ENCODE measurements at regions not wholly inside any gene's neighbourhood (a gene's known extent, or its start where the extent isn't known, plus 50 kb on each side); places are given as distances from the start of the nearest gene placed in this dataset.
A peak's percentile ranks its signal among the peaks of the same experiment; 100 is the strongest.

DNA sequence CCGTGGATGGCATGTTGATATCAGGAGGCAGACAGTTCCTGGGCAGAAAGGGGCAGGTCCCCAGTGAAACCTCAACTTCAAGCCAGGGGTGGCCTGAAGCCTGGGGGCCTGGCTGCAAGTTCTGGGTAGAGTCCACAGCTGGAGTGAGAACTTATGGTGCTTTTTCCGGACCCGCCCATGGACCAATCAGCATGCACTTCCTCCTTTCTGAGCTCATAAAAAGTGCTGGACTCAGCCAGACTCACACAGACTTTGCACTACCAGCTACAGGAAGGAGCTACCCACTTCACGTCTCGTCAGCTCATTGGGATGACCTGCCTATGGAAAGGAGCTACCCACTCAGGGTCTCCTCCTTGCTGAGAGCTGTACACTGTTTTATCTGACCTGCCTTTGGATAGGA is 183.1 kb upstream of the MC4R start:
- DNase-seq = no peak

DNA sequence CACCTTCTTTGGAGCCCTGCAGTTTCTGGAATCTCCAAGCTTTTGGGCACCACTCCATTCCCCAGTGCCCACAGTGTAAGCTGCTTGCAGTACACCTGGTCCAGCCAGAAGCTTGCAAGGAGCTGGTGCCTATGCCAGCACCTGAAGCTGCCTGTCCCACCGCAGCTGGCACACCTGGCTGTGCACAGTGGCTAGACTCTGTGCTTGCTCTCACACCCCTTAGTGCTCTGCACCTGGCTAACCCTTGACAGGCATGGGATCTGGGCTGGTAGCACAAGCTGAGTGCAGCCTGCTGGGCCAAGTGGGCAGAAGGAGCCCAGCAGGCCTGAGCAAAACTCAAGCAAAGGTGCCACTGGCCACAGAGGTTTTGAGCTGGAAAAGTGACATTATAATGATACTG is 183.8 kb upstream of the MC4R start:
- DNase-seq = no peak

DNA sequence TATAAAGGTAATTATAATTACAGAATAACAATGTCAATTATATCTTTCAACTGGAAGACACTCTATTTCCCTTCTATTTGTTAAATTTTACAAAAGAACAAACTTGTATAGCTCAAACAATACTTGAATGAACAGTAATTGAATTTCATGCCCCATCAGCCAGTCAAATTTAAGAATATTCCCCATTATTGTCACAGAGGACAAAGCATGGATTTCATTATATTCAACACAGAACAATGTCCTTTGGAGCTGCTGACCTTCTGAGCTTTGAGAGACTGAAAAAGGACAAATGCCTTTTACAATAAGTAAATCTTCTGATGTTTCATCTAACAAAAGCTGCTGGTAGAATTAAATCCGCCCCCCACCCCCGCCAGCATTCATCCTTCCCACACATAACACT is 187.5 kb upstream of the MC4R start:
- DNase-seq = no peak

DNA sequence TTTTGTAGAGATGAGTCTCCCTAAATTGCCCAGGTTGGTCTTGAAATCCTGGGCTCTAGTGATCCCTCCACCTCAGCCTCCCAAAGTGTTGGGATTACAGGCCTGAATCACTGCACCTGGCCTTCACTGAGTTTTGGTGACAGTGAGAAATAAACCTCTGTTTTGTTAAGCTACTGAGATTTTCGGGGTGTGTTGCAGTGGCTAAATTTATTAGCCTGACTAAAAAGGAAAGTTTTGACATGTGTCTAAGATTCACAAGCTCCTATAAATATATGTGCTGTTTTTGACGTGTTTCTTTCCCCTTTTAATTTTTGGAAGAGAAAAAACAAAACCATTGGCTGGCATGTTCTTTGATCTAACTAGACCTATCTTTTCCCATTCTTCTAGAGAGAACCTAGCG is 190.5 kb upstream of the MC4R start:
- DNase-seq = no peak

DNA sequence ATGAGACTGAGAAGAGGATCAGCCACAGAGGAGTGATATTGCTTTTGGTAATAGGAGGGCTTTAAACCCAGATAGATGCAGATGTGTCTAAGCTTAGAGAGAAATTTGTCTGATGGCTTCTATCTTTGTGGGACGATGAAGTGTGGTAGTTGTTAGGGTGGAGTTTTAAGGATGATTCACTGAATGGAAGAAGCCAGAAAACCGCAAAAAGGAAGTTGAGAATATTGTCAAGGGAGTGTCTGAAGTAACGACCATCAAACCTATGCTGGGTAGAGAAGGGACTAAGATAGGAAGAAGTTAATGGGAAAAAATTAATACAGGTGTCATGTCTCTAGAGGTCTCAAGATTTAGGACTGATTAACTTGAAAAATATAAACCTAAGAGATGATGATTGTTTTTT is 195.6 kb upstream of the MC4R start:
- DNase-seq = no peak

DNA sequence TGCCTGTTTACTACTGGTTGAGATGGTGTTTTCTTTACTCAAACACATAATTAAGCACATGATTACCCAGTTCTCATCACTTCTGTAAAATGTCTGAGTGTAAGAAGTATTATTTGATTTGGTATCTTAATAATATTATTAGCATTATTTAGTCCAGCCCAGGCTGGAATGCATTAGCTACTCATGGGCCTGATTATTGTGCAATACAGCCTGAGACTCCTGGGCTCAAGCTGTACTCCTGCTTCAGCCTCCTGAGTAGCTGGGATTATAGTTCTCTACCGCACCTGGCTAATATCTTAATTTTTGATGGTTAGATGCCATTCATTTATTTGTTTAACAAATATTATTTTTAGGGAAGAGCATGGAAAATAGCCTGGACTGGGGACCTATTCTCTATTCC is 197.6 kb upstream of the MC4R start:
- no peak for DNase-seq

DNA sequence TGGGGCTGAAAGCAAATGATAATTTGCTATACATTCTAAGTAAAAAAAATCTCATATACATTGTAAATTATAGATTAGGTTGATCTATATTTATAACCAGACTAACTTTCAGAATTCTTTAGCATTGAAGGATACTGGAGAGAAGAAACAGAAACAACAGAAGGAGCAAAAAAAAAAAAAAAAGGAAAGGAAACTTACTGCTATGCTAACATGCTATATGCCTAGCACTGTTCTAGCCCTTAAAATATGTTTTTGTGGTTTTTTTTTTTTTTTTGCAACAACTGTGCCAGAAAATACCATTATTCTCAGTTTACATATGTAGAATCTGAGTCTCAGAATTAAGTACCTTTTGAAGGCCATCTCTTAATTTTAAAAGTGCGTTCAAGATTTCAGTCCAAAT is 204.9 kb upstream of the MC4R start:
- no peak for DNase-seq

DNA sequence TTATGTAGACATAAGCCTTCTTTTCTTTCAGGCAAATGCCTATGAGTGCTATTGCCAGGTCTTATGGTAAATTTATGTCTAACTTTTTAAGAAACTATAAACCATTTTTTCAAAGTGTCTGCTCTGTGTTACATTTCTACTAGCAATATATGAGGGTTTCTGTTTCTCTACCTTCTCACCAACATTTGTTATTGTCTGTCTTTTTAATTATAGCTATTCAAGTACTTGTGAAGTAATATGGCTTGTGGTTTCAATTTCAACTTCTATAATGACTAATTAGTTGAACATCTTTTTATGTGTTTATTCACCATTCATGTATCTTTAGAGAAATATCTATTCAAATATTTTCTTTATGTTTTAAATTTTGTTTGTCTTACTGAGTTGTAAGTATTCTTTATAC is 213.1 kb upstream of the MC4R start:
- no peak for DNase-seq

DNA sequence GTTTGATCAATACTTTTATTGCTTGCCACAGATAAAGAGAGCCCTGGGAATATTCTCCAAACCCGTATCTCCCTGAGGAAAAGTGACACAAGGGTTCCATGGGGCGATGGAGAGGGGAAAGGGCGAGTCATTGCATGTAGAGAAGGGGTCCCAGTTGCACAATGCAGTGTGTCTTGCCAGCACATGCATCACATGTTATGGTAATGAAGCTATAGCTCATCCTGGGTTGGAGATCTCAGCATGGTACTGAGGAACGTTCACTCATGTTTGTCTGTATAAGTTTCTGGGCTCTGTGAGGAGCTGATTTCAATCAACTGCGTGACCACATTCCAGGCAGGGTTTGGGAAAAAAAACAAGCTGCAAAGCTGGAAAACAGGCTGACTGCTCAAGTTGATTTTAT is 220.7 kb upstream of the MC4R start:
- no peak for DNase-seq

DNA sequence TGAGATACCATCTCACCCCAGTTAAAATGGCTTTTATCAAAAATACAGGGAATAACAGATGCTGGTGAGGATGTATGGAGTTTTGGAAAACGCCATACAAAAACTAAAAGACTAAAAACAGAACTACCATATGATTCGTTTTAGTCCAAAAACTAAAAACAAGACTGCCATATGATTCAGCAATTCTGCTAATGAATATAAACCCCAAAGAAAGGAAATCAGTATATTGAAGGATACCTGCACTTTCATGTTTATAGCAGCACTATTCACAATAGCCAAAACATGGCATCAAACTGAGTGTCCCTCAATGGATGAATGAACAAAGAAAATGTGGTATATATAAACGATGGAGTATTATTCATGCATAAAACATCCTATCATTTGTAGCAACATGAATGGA is 224.4 kb upstream of the MC4R start:
- no peak for DNase-seq

DNA sequence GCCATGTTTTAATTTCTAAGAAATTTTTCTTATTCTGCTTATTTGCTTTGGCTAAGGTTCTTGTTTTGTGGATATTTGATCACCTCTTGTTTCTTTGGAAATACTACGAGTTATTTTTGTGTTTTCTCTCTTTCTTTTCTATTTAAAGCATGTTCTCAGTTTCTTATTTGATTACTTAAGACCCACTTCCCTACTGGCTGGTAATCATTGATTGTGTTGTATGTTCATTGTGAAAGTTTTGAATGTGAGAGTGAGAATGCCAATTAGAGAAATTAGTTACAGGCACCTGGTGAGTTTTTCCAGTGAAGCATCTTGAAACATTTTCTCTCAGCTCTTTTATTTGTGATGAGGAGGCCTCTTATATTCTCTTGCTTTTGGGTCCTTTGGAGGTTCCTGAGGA is 226.7 kb upstream of the MC4R start:
- DNase-seq = no peak

DNA sequence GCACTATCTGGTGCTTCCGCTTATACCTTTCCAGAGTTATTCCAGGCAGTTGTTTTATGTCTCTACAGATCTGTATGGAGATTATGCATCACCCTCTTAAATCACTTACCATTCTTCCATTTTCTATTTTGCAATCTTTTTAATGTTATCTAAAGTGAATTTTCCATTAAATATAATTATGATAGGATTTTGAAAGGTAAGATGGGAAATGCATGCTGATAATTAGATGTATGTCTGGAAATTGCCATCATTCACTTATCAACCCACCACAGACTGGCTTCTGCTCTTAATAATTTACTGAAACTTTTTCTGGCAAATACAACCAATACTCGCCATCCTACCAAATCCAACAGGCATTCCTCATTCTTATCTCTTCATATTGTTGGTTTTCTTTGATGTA is 227.4 kb upstream of the MC4R start:
- DNase-seq = no peak

DNA sequence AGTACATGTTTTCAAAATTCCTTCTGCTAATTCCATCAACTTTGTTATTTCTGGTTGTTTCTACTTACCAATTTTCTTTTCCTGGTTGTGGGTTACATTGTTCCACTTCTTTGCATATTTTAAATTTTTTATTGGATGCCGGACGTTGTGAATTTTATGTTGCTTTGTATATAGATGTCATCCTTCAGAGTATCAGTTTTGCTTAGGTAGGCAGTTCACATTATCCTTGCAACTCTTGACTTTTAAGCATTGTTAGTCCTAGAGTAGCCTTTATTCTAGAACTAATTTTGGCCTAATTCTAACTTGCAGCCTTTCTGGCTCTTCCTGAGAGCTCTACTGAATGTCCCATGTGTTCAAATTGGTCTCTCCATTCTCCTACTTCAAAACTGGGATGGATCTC is 228.7 kb upstream of the MC4R start:
- DNase-seq = no peak

DNA sequence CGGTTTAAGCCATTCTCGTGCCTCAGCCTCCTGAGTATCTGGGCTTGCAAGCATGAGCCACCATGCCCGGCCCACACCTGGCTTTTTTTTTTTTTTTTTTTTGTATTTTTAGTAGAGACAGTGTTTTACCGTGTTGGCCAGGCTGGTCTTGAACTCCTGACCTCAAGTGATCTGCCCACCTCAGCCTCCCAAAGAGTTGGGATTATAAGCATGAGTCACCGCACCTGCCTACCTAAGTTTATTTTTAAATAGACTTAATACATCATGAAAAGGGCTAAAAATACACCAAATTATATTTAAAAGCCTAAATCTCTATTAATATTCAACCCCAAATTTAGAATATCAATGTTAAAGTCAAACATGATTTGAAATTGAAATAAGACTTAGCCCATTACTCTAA is 250.8 kb upstream of the MC4R start:
- no peak for DNase-seq

DNA sequence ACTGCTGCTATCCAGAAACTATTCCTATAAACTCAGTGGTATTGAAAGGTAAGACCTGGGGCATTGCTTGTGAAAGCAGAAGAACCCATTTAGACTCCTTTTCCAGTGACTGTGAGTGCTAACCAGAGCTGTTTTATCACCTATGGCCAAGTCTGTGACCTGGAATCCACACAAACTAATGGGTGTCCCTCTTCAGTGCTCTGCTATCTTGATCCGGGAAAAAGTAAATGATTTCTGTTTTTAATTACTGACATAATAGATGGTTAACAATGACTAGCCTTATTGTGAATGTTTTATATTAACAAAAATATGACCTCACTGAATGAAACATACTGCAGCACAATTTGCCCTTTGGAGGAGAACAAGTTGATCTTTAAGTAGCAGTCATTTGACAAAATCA is 251.6 kb upstream of the MC4R start:
- DNase-seq = no peak

DNA sequence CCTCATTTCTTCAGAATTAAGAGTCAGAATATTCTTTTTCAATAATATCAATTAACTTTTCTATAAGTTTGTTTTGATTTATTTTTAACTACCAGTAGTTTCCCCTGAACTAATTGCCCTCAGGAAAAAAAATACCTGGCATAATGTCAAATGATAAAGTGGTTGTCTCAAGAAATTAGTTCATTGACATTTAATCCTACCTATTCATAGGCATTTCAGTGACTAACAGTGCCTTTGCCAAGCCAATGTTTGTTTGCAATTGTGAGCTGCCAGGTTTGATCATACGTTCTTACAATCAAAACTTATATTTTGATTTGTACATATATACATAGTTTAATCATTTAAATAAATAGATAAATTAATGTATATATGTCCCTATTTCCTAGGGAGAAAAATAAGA is 267.3 kb upstream of the MC4R start:
- DNase-seq = no peak

DNA sequence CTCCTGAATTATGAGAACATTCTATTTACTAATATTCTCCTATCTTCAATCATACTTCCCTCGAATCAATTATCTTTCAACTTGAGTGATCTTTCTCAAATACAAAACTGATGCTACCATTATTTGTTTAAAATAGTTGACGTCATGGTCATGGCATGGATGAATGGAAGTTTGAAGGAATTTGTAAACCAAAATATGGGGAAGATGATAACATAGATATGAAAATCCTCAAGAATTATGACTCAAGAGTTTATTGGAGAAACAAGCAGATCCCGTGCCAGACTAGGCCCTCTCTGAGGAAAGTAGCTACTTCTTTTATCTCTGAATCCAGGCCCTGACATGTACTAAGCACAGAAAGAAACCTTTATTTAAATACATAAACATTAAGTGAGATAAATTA is 270.4 kb upstream of the MC4R start:
- DNase-seq = no peak

DNA sequence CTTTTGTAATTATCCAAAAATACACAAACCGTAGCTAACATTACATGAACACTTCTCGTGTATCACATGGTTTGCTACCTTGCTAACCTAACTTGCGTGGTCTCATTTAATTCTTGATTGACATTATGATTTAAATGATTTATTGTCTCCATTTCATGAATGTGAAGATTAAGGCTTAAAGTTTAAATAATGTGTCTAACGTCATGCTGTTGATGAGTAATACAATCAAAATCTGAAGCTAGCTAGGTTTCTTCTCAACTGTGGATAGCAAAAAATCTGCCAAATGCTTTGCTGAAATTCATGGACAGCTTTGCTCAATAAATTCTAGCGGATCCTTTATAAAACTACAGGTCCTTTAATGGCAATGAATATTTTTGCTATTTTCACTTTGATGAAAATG is 274.1 kb upstream of the MC4R start:
- DNase-seq = no peak

DNA sequence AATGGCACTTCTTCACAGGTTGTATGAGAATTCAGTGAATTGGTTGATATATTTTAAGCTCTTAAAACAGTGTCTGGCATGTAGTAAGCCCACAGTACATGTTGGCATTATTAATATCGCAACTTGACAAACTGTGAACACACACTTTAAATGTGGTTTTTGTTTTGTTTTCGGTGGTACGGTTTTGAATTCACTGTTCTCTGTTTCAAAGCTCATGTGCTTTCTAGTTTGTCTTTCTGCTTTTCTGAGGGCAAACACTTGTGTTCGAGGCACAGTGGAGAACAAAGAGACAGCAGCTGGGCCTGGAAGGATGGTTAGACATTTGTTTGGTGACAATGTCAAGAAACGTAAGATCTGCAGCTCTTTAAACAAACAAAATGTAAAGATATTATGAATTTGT is 276.5 kb upstream of the MC4R start:
- DNase-seq = no peak

DNA sequence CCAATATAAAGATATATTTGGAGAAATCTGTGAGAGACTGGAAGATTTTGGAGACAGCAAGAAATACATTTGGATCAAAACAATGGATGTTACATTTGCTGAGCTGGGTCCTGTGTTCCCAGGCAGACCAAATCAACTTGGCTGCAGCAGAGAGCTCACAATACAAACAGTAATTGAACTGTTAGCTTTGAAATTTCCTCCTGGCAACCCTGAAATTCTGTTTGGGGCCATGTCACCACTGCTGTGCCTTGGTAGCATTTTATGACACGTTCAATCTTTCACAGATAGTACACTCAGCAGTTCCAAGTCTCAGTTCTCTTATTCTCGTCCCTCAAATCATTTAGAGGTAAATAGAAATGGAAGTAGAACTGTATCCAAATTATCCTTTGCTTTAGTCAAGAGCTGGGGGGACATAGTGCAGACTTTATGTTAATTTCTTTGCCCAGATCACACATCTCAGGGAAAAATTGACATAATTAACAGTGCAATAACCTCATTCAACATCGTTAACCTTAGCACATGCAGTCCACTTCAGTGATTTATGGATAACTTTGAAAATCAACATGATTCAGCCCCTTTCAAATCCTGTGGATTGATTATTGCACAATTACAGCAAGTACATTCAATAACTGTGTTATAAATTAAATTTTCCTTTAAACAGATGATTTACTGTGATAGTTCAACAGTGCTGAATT is 277.4 kb upstream of the MC4R start:
- DNase-seq = no peak

DNA sequence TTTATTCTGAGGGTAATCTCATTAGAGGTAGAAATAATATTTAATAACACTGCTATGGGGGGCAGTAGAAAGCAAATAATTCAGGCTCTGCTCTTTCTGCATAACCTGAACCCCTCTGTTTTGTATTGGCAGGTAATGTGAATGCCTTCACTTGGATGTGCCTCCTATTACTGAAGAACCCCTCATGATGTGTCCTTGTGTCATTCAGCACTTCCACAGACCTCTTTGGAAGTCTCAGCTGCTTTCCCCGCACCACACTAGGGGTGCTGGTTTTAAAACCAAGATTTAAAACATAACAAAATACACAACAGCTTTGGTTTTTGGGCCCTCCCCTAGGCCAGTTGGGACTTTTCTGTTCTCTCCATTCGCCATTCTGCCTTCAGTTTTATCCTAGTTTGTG is 281.7 kb upstream of the MC4R start:
- DNase-seq = no peak

DNA sequence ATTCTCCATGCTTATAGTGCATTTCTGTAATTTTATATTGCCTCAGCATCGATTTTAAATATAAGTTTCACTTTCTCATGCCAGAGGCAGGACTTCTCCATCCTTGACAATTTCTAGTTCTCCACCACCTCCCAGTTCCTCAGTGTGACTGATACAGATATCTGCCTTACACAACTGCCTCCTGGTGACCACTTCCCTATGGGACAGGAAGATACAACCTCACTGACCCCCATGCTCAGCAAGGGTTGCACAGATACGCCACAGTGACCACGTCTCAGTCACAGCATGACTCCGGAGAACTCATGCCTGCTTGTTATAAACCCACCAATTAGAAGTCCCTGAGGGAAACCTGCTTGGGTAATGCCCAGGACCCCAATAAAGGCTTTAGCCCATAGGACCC is 284.0 kb upstream of the MC4R start:
- peak; percentile 2 for DNase-seq

DNA sequence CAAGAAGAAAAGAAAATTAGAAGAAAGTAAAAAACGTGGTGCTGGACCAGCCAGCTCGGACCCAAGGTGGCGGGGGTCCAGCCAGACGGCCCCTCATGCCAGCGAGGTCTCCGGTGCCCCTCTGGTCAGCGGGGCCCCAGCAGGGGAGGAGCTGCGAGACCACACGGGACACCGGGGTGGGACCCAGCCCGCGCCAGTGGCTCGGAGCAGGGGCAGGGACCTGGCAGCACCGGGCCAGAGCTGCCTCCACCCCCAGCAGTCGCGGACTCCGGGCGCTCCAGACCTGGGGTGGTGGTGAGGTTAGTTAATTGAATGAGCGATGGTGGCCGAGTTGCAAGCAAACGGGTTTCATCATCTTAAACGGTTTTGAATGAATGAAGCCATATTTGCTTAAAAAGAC is 289.9 kb upstream of the MC4R start:
- no peak for DNase-seq

DNA sequence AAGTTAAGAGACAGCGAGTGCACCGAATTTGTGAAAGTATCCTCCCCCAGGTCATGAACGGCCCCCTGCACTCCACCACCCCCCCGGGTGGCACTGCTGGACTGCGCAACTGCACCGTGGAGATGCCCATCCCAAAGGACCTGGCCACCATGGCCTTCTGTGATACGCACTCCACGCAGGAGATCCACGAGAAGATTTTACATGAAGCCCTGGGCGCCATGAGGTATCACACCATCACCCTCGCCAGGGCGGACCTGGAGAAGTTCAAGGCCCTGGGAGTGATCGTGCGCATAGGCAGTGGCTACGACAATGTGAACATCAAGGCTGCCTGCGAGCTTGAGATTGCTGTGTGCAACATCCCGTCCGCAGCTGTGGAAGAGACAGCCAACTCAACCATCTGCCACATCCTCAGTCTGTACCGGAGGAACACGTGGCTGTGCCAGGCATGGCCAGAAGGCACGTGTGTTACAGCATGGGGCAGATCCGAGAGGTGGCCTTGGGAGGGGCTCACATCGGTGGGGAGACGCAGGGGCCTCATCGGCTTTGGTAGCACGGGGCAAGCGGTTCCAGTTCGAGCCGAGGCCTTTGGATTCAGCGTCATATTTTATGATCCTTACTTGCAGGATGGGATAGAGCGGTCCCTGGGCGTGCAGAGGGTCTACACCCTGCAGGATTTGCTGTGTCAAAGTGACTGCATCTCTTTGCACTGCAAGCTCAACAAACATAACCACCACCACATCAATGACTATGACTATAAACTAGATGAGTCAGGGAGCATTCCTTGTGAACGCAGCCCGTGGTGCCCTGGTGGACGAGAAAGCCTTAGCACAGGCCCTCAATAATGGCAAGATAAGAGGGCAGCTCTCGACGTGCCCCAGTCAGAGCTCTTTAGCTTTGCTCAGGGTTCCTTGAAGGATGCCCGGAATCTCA is 290.8 kb upstream of the MC4R start:
- DNase-seq = no peak

DNA sequence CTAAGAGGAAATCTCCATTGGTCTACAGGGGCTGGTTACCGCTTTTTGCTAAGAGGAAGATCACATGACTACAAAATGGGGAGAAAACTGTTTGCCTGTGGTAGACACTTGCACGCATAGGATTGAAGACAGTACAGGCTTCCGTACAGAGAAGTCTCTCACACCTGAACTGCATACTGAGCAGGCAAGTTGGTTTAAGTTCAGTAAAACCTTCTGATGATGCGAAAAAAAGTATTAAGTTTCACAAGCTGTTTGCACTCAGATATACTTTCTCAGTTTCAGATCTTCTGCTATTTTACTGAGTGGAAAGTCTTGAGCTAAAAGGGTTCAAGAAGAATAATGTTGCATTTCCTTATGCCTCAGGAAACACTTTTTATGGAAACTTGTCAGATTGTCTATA is 292.2 kb upstream of the MC4R start:
- no peak for DNase-seq
